HG03159 (cell line): ENCODE measurements at regions not wholly inside any gene's neighbourhood (a gene's known extent, or its start where the extent isn't known, plus 50 kb on each side); places are given as distances from the start of the nearest gene placed in this dataset.
"Not testable (repeated sequence)": the region's sequence is repeated elsewhere in the genome, so short reads cannot be mapped to it uniquely, and the experiment has no call there.

Source experiments
- ATAC-seq: cut with Tn5 transposase; IDR thresholded peaks from one replicate; pipeline ENCODE4 v1.9.1; 2021; ENCODE audit warnings: mild to moderate bottlenecking, moderate library complexity; ENCODE audit not compliant: unreplicated experiment

- ATAC-seq, result no peak
Observed at GRCh38 chr9:7545371-7546165, 254.0 kb downstream of the DMAC1 start.

DNA sequence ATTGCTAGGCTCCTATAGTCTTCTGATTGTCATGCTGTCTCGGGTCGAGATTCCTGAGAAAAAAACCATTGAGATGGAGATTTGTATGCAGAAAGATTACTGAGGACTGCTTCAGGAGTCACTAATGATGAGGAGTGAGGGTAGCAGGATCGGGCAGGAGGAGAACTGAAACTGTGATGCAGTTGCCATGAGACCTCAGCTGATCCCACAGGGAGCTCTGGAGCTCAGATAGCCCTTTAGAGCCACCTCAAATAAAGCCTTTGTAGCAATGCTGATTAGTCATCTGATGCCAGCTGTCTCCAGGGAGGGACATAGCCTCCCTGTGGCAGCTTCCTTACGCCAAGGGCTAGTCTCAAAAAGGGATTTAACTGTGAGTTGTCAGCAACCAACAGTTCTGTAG, 256.9 kb downstream of the DMAC1 start:
- no peak for ATAC-seq

DNA sequence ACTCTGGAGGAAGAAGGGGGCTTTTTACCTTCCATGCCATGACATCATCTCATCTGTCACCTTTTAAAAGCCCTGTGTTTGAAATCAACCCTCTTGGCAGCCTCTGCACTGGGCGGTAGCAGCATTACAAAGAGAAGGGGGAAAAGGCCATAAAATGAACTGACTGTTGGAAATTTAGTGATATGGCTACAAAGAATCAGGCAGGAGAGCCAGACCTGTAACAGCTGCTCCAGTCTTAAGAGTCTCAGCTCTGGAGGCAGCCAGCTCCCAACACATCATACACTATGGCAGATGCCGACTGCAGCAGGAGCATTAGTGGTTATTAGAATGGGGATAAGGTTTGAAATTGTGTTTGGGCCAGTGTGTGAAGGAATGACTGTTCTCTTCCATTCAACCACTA, 257.5 kb downstream of the DMAC1 start:
- ATAC-seq, result no peak

- ATAC-seq, result peak; percentile 92
Observed at GRCh38 chr9:7536310-7536939, 263.2 kb downstream of the DMAC1 start.

GRCh38 chr9:7534211-7534935, 265.2 kb downstream of the DMAC1 start:
- ATAC-seq, result no peak

- ATAC-seq, result no peak
Observed at GRCh38 chr9:7533376-7534090, 266.0 kb downstream of the DMAC1 start.

DNA sequence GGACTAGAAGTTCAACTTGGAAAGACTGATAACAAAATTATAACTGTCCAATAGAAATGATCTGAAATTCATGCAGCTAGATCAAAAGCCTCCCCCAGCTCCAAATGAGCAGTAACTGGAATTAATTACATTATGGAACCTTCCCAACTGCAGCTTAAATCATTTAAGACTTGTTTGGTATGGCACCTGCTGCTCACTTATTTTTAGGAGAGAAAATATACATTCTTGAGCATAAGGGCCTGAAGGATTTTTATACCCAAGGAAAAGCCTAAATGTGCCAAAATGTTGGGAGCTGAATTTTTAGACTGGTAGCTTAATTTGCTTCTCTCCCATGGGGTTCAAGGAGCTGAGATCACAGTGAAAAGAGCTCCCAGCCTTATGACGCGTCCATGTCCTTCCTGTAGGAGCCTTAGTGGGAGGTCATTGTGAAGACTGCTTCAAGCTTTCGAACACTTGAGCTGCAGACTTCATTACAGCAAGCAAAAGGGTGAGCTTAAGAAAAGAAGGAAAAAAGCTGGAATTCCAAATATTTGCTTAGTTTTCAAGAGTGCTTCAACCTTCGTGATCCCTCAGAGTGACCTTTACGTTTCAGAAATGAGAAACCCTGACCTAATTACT, 276.0 kb downstream of the DMAC1 start:
- ATAC-seq, result no peak

DNA sequence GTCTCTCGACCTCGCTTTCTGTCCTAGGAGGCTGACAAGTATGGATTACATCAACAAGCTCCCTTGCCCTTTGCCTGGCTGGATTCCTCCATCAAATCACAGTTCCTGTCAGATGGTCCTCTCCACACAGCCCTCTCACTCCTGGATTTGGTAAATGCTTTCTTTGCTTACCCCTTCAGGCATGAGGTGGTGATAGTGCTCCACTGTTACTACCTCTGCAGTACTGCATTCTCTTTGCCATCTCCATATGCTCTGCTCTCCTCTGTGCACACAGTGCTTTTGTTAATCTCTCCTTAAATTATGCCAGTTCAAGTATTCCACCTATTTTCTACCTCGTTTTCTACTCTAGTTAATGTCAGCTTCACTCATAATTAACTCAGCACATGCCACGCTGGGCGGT, 279.2 kb downstream of the DMAC1 start:
- ATAC-seq, result no peak

GRCh38 chr9:7516376-7516775, 283.2 kb downstream of the DMAC1 start:
- no peak for ATAC-seq

DNA sequence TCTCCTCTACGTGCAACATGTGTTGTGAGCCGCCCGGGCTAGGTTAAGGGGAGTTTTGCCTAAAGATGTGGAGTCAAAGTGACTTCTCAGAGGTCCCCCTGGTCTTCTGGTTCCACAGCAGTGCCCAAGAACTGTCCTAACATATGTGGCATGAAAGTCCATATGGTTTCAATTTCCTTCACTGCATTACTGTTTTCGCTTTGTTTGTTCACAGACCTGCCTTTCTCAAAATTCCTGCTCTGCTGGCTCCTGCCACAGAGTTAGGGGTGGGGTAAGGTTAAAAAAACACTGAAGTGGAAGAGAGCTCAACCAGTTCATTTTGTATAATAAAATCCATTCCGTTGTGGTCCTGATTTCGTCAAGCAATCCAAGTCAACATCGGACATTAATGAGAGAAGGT, 289.4 kb downstream of the DMAC1 start:
- ATAC-seq, result no peak

GRCh38 chr9:7509576-7510145, 289.9 kb downstream of the DMAC1 start:
- no peak for ATAC-seq

DNA sequence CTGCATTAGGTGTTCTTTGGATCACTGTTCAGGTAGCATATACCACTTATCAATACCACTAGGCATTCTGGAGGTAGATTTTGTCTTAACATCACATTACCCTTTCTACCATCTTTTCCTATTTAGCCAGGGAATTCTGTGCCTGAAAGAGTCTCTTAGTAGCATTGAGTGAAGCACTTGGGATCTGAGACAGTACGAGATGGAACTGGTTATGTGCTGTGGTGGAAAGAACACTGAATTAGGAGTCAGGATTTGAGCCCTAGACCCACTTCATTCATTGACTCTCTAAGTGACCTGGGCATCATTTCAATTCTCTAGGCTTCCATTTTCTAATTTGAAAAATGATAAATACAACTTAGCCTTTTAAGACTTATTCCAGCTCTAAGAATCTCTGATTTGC, 291.1 kb downstream of the DMAC1 start:
- no peak for ATAC-seq

DNA sequence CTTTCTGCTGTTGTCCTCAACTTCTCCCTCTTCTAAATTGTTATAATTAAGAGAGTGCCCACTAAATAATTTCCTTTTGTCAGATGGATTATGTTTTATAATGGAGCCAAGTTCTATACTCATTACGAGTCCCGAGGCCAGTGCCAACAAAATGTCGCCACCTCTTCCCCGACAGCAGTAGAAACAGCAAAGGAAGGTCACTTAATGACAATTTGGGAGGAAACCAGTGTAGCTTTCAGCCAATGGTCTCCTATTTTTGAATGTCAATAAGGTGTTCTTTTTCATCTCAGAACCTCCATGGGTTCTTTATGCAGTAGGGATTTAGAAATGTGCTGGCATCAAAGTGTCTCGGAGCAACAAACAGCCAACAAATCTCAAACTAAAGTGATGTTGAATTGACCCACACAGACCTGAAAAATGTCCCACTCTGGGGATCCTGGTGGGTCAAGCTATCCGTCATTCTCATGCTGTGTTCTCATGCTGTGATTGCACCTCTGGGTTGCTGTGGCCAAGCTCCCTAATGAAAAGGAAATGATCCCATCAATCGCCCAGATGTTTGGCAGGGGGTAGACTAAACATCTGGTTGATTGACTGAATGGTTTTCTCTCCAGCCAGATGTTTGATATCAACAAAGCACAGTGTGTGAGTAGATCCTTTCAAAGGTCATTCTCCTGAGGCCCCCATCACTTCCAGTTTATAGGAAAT, 291.9 kb downstream of the DMAC1 start:
- ATAC-seq, result no peak

DNA sequence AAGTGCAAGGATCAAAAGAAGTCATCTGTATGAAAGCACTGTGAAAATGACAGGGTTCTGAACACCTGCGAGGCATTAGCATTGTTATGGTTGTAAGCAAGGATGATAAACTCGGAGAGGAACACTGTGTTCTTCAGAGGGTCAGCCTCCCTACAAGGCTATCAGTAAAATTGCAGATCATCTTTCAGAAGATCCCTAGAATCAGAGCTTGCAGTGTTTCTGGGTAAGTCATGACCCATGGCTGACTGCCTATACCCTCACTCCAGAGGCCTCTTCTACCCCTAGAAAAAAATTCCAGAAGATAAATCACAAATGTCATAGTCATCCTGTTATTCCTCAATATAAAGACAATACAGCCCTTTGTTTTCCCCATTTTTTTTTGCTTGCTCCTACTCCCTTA, 292.6 kb downstream of the DMAC1 start:
- no peak for ATAC-seq

DNA sequence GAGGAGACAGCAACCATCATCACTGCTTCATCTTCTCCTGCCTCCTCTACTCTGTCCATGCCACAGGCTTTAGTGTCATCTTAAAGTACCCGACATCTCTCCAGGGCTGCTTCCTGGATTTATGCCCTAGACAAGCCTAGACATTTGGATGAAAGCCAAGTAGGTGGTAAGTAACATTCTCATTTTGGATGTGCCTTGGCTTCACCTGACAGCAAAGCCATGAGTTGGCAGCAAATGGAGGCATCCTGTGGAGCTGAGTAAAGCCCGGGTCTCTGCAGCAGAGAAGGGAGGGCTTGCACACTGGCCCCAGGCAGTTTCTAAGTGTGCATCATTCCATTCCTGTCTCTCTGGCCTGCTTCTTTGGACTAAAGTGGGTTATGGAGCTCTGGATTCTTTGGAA, 299.1 kb downstream of the DMAC1 start:
- no peak for ATAC-seq

DNA sequence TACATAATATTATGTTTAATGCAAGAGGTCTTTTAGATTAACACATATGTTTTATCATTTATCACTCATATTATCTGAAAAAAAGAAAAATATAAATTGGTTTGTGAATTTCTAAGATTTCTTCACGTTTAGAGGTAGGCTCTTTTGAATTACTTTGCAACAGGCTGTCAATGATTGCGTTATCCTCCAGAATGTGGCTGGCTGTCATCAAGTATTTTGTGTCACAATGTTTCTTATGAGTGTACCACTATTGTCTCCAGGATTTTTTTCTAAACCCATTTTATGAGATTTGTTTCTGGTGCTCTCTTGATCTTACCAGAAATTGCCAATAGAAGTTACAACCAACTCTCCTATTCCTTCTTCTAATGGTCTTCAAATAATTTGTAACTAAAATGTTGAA, 307.9 kb downstream of the DMAC1 start:
- no peak for ATAC-seq

GRCh38 chr9:7490317-7491108, 309.1 kb downstream of the DMAC1 start:
- no peak for ATAC-seq

DNA sequence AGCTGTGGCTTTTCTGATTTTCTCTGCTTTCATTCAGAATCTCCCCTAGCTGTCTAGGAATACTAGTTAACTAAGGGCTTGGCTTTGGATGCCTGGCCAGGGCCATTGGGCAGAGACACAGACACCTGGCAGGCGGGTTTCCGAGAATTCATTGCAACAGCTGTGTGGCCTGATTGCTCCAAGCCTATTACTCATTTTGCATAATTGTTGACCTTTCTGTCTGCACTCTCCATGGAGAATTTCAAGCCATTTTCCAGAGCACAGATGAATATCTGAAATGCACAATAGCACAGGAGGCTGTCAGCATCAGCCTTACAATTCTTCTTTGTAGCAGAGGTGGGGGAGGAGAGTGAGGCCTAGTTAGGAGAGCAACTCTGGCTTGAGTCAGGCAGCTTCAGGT, 310.5 kb downstream of the DMAC1 start:
- ATAC-seq, result no peak

DNA sequence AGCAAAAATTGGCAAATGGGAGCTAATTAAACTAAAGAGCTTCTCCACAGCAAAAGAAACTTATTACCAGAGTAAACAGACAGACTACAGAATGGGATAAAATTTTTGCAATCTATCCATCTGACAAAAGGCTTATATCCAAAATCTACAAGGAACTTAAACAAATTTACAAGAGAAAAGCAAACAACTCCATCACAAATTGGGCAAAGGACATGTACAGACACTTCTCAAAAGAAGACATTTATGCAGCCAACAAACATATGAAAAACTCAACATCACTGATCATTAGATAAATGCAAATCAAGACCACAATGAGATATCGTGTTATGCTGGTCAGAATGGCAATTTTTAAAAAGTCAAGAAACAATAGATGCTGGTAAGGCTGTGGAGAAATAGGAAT, 315.6 kb downstream of the DMAC1 start:
- not testable (repeated sequence) for ATAC-seq
